Activated CD4-positive, alpha-beta T cell treated with anti-CD3 and anti-CD28 coated beads, Interleukin-2, amount 10 ng/mL, durations not matched to agents 7 days and 5 days (primary cell): ENCODE measurements at regions not wholly inside any gene's neighbourhood (a gene's known extent, or its start where the extent isn't known, plus 50 kb on each side); places are given as distances from the start of the nearest gene placed in this dataset.
"Not testable (repeated sequence)": the region's sequence is repeated elsewhere in the genome, so short reads cannot be mapped to it uniquely, and the experiment has no call there.

Experiments used
- CTCF ChIA-PET: fragments of 350-600 bp; sonication (Branson Sonifier 250); formaldehyde crosslinking; loops from one replicate; lab custom pipeline; 2021; ENCODE audit warnings: antibody characterized with exemption; lab: Charles Lee
- POLR2A ChIA-PET: fragments of 350-600 bp; sonication (Branson Sonifier 250); formaldehyde crosslinking; loops from one replicate; lab custom pipeline; 2021; ENCODE audit warnings: antibody characterized with exemption; lab: Charles Lee
- DNase-seq: peaks from one replicate; pipeline ENCODE4 v3.0.0-alpha.2; 2020
- H3K27ac Mint-ChIP-seq: one replicate; pipeline ENCODE4 v1.8.0; 2021; ENCODE audit warnings: mild to moderate bottlenecking, moderate library complexity, mixed read lengths
- H3K27me3 Mint-ChIP-seq: one replicate; pipeline ENCODE4 v1.8.0; 2021; ENCODE audit warnings: mixed read lengths
- H3K36me3 Mint-ChIP-seq: one replicate; pipeline ENCODE4 v1.8.0; 2021; ENCODE audit warnings: low read depth, mixed read lengths
- H3K4me1 Mint-ChIP-seq: one replicate; pipeline ENCODE4 v1.8.0; 2021; ENCODE audit warnings: mixed read lengths
- H3K4me3 Mint-ChIP-seq: one replicate; pipeline ENCODE4 v1.8.0; 2021; ENCODE audit warnings: mild to moderate bottlenecking, moderate library complexity, mixed read lengths
- H3K9me3 Mint-ChIP-seq: one replicate; pipeline ENCODE4 v1.8.0; 2021; ENCODE audit warnings: mixed read lengths

- ChIA-PET POLR2A (no interaction called here), CTCF (no interaction called here)
- Mint-ChIP-seq H3K9me3 (no peaks in the 10 kb centered on the region), H3K4me3 (no peak overlapping the region), H3K4me1 (no peaks in the 10 kb centered on the region), H3K27ac (no peak overlapping the region), H3K36me3 (no peaks in the 10 kb centered on the region), H3K27me3 (no peaks in the 10 kb centered on the region)
- no peak for DNase-seq
Measured at GRCh38 chr1:99361406-99361805, 97.1 kb downstream of the PLPPR4 start.

- H3K27ac Mint-ChIP-seq, result no peak overlapping the region
- CTCF ChIA-PET, result no interaction called here
- no peaks in the 10 kb centered on the region for H3K36me3 Mint-ChIP-seq
- H3K27me3 Mint-ChIP-seq, result no peaks in the 10 kb centered on the region
- no peak overlapping the region for H3K4me3 Mint-ChIP-seq
- no peaks in the 10 kb centered on the region for H3K9me3 Mint-ChIP-seq
- no peaks in the 10 kb centered on the region for H3K4me1 Mint-ChIP-seq
- DNase-seq, result no peak
- POLR2A ChIA-PET, result no interaction called here
Measured at GRCh38 chr1:99363531-99363930, 99.2 kb downstream of the PLPPR4 start.

- no peaks in the 10 kb centered on the region for H3K36me3 Mint-ChIP-seq
- no peaks in the 10 kb centered on the region for H3K9me3 Mint-ChIP-seq
- H3K4me1 Mint-ChIP-seq, result no peaks in the 10 kb centered on the region
- no peak for DNase-seq
- no peak overlapping the region for H3K27ac Mint-ChIP-seq
- POLR2A ChIA-PET, result no interaction called here
- CTCF ChIA-PET, result interaction anchor here (0.6 kb wide), 1 partner anchor 8 kb away, joined by 3 read pairs; no protein-coding TSS in a partner anchor
- H3K4me3 Mint-ChIP-seq, result no peak overlapping the region
- no peaks in the 10 kb centered on the region for H3K27me3 Mint-ChIP-seq
Measured at GRCh38 chr1:99365141-99365540, 100.8 kb downstream of the PLPPR4 start.

- ChIA-PET CTCF (no interaction called here), POLR2A (no interaction called here)
- H3K4me3 Mint-ChIP-seq, result no peak overlapping the region
- H3K9me3 Mint-ChIP-seq, result no peaks in the 10 kb centered on the region
- DNase-seq, result no peak
- no peaks in the 10 kb centered on the region for H3K27me3 Mint-ChIP-seq
- H3K36me3 Mint-ChIP-seq, result no peaks in the 10 kb centered on the region
- no peaks in the 10 kb centered on the region for H3K4me1 Mint-ChIP-seq
- H3K27ac Mint-ChIP-seq, result no peak overlapping the region
Measured at GRCh38 chr1:99365545-99365944, 101.3 kb downstream of the PLPPR4 start.

GRCh38 chr1:99369154-99369553 lies 104.9 kb downstream of the PLPPR4 start:
- H3K27ac Mint-ChIP-seq, result no peak overlapping the region
- POLR2A ChIA-PET, result no interaction called here
- H3K9me3 Mint-ChIP-seq, result no peaks in the 10 kb centered on the region
- CTCF ChIA-PET, result no interaction called here
- H3K4me1 Mint-ChIP-seq, result no peaks in the 10 kb centered on the region
- no peak overlapping the region for H3K4me3 Mint-ChIP-seq
- H3K27me3 Mint-ChIP-seq, result no peaks in the 10 kb centered on the region
- no peaks in the 10 kb centered on the region for H3K36me3 Mint-ChIP-seq
- DNase-seq, result no peak

GRCh38 chr1:99370476-99370875 lies 106.2 kb downstream of the PLPPR4 start:
- no peak for DNase-seq
- Mint-ChIP-seq H3K4me3 (no peak overlapping the region), H3K9me3 (no peaks in the 10 kb centered on the region), H3K36me3 (no peaks in the 10 kb centered on the region), H3K4me1 (no peaks in the 10 kb centered on the region), H3K27me3 (no peaks in the 10 kb centered on the region), H3K27ac (no peak overlapping the region)
- ChIA-PET POLR2A (no interaction called here), CTCF (no interaction called here)

- Mint-ChIP-seq H3K27me3 (no peaks in the 10 kb centered on the region), H3K9me3 (no peaks in the 10 kb centered on the region), H3K4me3 (no peak overlapping the region), H3K4me1 (no peaks in the 10 kb centered on the region), H3K27ac (no peak overlapping the region), H3K36me3 (no peaks in the 10 kb centered on the region)
- ChIA-PET CTCF (no interaction called here), POLR2A (no interaction called here)
- no peak for DNase-seq
Measured at GRCh38 chr1:99371413-99371812, 107.1 kb downstream of the PLPPR4 start.

GRCh38 chr1:99374109-99374508 lies 109.8 kb downstream of the PLPPR4 start:
- ChIA-PET POLR2A (no interaction called here), CTCF (no interaction called here)
- no peak overlapping the region for H3K4me3 Mint-ChIP-seq
- no peaks in the 10 kb centered on the region for H3K4me1 Mint-ChIP-seq
- no peak overlapping the region for H3K27ac Mint-ChIP-seq
- no peaks in the 10 kb centered on the region for H3K27me3 Mint-ChIP-seq
- H3K36me3 Mint-ChIP-seq, result no peaks in the 10 kb centered on the region
- DNase-seq, result no peak
- no peaks in the 10 kb centered on the region for H3K9me3 Mint-ChIP-seq

- DNase-seq, H3K4me3 Mint-ChIP-seq, POLR2A ChIA-PET, H3K9me3 Mint-ChIP-seq, CTCF ChIA-PET, H3K27ac Mint-ChIP-seq, H3K36me3 Mint-ChIP-seq, H3K4me1 Mint-ChIP-seq, H3K27me3 Mint-ChIP-seq: not testable (repeated sequence)
Measured at GRCh38 chr1:99374693-99375092, 110.4 kb downstream of the PLPPR4 start.

GRCh38 chr1:99384021-99384420 lies 119.7 kb downstream of the PLPPR4 start:
- no peak for DNase-seq
- Mint-ChIP-seq H3K4me1 (no peaks in the 10 kb centered on the region), H3K9me3 (no peaks in the 10 kb centered on the region), H3K36me3 (no peaks in the 10 kb centered on the region), H3K27me3 (no peaks in the 10 kb centered on the region), H3K4me3 (no peak overlapping the region), H3K27ac (no peak overlapping the region)
- ChIA-PET CTCF (no interaction called here), POLR2A (no interaction called here)

- Mint-ChIP-seq H3K4me3 (no peak overlapping the region), H3K9me3 (no peaks in the 10 kb centered on the region), H3K36me3 (no peaks in the 10 kb centered on the region), H3K27me3 (no peaks in the 10 kb centered on the region), H3K4me1 (no peaks in the 10 kb centered on the region), H3K27ac (no peak overlapping the region)
- DNase-seq, result no peak
- POLR2A ChIA-PET, result no interaction called here
- CTCF ChIA-PET, result no interaction called here
Measured at GRCh38 chr1:99385852-99386251, 121.6 kb downstream of the PLPPR4 start.

GRCh38 chr1:99396389-99396788 lies 132.1 kb downstream of the PLPPR4 start:
- POLR2A ChIA-PET, result no interaction called here
- DNase-seq, result no peak
- Mint-ChIP-seq H3K27ac (no peak overlapping the region), H3K36me3 (no peaks in the 10 kb centered on the region), H3K9me3 (no peaks in the 10 kb centered on the region), H3K4me1 (no peaks in the 10 kb centered on the region), H3K4me3 (no peak overlapping the region), H3K27me3 (no peaks in the 10 kb centered on the region)
- CTCF ChIA-PET, result no interaction called here

GRCh38 chr1:99397029-99397428 lies 132.7 kb downstream of the PLPPR4 start:
- Mint-ChIP-seq H3K4me3 (no peak overlapping the region), H3K36me3 (no peaks in the 10 kb centered on the region), H3K27ac (no peak overlapping the region), H3K9me3 (no peaks in the 10 kb centered on the region), H3K4me1 (no peaks in the 10 kb centered on the region), H3K27me3 (no peaks in the 10 kb centered on the region)
- POLR2A ChIA-PET, result no interaction called here
- no peak for DNase-seq
- CTCF ChIA-PET, result no interaction called here

GRCh38 chr1:99397863-99398262 lies 133.6 kb downstream of the PLPPR4 start:
- ChIA-PET CTCF (no interaction called here), POLR2A (no interaction called here)
- no peak for DNase-seq
- Mint-ChIP-seq H3K27me3 (no peaks in the 10 kb centered on the region), H3K4me3 (no peak overlapping the region), H3K27ac (no peak overlapping the region), H3K4me1 (no peaks in the 10 kb centered on the region), H3K9me3 (no peaks in the 10 kb centered on the region), H3K36me3 (no peaks in the 10 kb centered on the region)
